SJSA1 (cell line): ENCODE measurements at regions not wholly inside any gene's neighbourhood (a gene's known extent, or its start where the extent isn't known, plus 50 kb on each side); places are given as distances from the start of the nearest gene placed in this dataset.
"Not testable (repeated sequence)": the region's sequence is repeated elsewhere in the genome, so short reads cannot be mapped to it uniquely, and the experiment has no call there.

Experiments
- DNase-seq, 2 experiments: peaks; one replicate each; pipeline ENCODE4 v3.0.0-alpha.2; 2015 to 2020; ENCODE audit warnings: low spot score in 2 of 2, low read depth in 1 of 2
- H3K27ac ChIP-seq: fragments of 250-450 bp; sonication (Bioruptor Pico); 2 replicates; pipeline ENCODE4 v1.5.1; 2020; ENCODE audit warnings: mild to moderate bottlenecking, moderate library complexity
- H3K27me3 ChIP-seq: fragments of 250-450 bp; sonication (Bioruptor Pico); replicated peaks from 2 replicates; pipeline ENCODE4 v1.5.1; 2020; ENCODE audit warnings: mild to moderate bottlenecking, moderate library complexity
- H3K36me3 ChIP-seq: fragments of 250-450 bp; sonication (Bioruptor Pico); 2 replicates; pipeline ENCODE4 v1.5.1; 2020; ENCODE audit warnings: mild to moderate bottlenecking
- H3K4me1 ChIP-seq: fragments of 250-450 bp; sonication (Bioruptor Pico); replicated peaks from 2 replicates; pipeline ENCODE4 v1.6.1; 2021; ENCODE audit warnings: mild to moderate bottlenecking
- H3K4me3 ChIP-seq: fragments of 250-450 bp; sonication (Bioruptor Pico); 2 replicates; pipeline ENCODE4 v1.5.1; 2020; ENCODE audit warnings: mild to moderate bottlenecking
- H3K9me3 ChIP-seq: fragments of 250-450 bp; sonication (Bioruptor Pico); replicated peaks from 2 replicates; pipeline ENCODE4 v1.5.1; 2020; ENCODE audit warnings: mild to moderate bottlenecking

GRCh38 chr7:81308643-81309322 lies 389.9 kb upstream of the SEMA3C start:
- no peak overlapping the region for H3K4me3 ChIP-seq
- peaks cover 8% of the 10 kb centered on the region; the same call in 1 of the 2 replicates for H3K4me1 ChIP-seq
- no peaks in the 10 kb centered on the region for H3K9me3 ChIP-seq
- no peak for DNase-seq
- H3K27ac ChIP-seq: no peak overlapping the region
- no peaks in the 10 kb centered on the region for H3K36me3 ChIP-seq
- no peaks in the 10 kb centered on the region for H3K27me3 ChIP-seq

GRCh38 chr7:81301815-81302214 lies 383.0 kb upstream of the SEMA3C start:
- no peaks in the 10 kb centered on the region for H3K36me3 ChIP-seq
- no peaks in the 10 kb centered on the region for H3K9me3 ChIP-seq
- no peaks in the 10 kb centered on the region for H3K27me3 ChIP-seq
- no peak for DNase-seq
- no peak overlapping the region for H3K27ac ChIP-seq
- peaks cover 14% of the 10 kb centered on the region for H3K4me1 ChIP-seq
- no peak overlapping the region for H3K4me3 ChIP-seq

GRCh38 chr7:81300753-81301152 lies 381.9 kb upstream of the SEMA3C start:
- Histone ChIP-seq H3K36me3 (no peaks in the 10 kb centered on the region), H3K4me3 (no peak overlapping the region), H3K27ac (no peak overlapping the region), H3K9me3 (no peaks in the 10 kb centered on the region), H3K27me3 (no peaks in the 10 kb centered on the region), H3K4me1 (peaks cover 14% of the 10 kb centered on the region)
- DNase-seq: no peak

GRCh38 chr7:81299711-81300110 lies 380.9 kb upstream of the SEMA3C start:
- Histone ChIP-seq H3K4me1 (peaks cover 14% of the 10 kb centered on the region), H3K27me3 (no peaks in the 10 kb centered on the region), H3K9me3 (no peaks in the 10 kb centered on the region), H3K27ac (no peak overlapping the region), H3K36me3 (no peaks in the 10 kb centered on the region), H3K4me3 (no peak overlapping the region)
- DNase-seq: no peak

- Histone ChIP-seq H3K36me3 (no peaks in the 10 kb centered on the region), H3K9me3 (no peaks in the 10 kb centered on the region), H3K27ac (no peak overlapping the region), H3K4me3 (no peak overlapping the region), H3K4me1 (peaks cover 14% of the 10 kb centered on the region), H3K27me3 (no peaks in the 10 kb centered on the region)
- DNase-seq: peak in 1 of 2 experiments; percentile 71
Observed at GRCh38 chr7:81298951-81299666, 380.3 kb upstream of the SEMA3C start.

GRCh38 chr7:81297317-81297716 lies 378.5 kb upstream of the SEMA3C start:
- H3K36me3 ChIP-seq: no peaks in the 10 kb centered on the region
- H3K27ac ChIP-seq: no peak overlapping the region
- no peak overlapping the region for H3K4me3 ChIP-seq
- H3K4me1 ChIP-seq: peaks cover 14% of the 10 kb centered on the region
- H3K9me3 ChIP-seq: no peaks in the 10 kb centered on the region
- no peaks in the 10 kb centered on the region for H3K27me3 ChIP-seq
- DNase-seq: no peak

GRCh38 chr7:81296726-81297125 lies 377.9 kb upstream of the SEMA3C start:
- Histone ChIP-seq H3K27ac (no peak overlapping the region), H3K4me3 (no peak overlapping the region), H3K9me3 (no peaks in the 10 kb centered on the region), H3K36me3 (no peaks in the 10 kb centered on the region), H3K4me1 (peaks cover 14% of the 10 kb centered on the region), H3K27me3 (no peaks in the 10 kb centered on the region)
- no peak for DNase-seq

GRCh38 chr7:81294897-81295515 lies 376.2 kb upstream of the SEMA3C start:
- Histone ChIP-seq H3K27me3 (no peaks in the 10 kb centered on the region), H3K4me3 (no peak overlapping the region), H3K36me3 (no peaks in the 10 kb centered on the region), H3K9me3 (no peaks in the 10 kb centered on the region), H3K27ac (no peak overlapping the region), H3K4me1 (peaks cover 13% of the 10 kb centered on the region)
- DNase-seq: no peak

GRCh38 chr7:81293806-81294205 lies 375.0 kb upstream of the SEMA3C start:
- Histone ChIP-seq H3K27ac (no peak overlapping the region), H3K27me3 (no peaks in the 10 kb centered on the region), H3K4me3 (no peak overlapping the region), H3K4me1 (peaks cover under 1% of the 10 kb centered on the region), H3K36me3 (no peaks in the 10 kb centered on the region), H3K9me3 (no peaks in the 10 kb centered on the region)
- no peak for DNase-seq

GRCh38 chr7:81286754-81287153 lies 367.9 kb upstream of the SEMA3C start:
- not testable (repeated sequence) for H3K36me3 ChIP-seq, H3K4me3 ChIP-seq, H3K27me3 ChIP-seq, H3K9me3 ChIP-seq, DNase-seq, H3K27ac ChIP-seq
- peaks cover 11% of the 10 kb centered on the region for H3K4me1 ChIP-seq

- no peak overlapping the region for H3K4me3 ChIP-seq
- DNase-seq: peak in 1 of 2 experiments; percentile 93
- H3K36me3 ChIP-seq: no peaks in the 10 kb centered on the region
- peaks cover 11% of the 10 kb centered on the region for H3K4me1 ChIP-seq
- peak overlapping the region; percentile 23 for H3K27ac ChIP-seq
- no peaks in the 10 kb centered on the region for H3K9me3 ChIP-seq
- no peaks in the 10 kb centered on the region for H3K27me3 ChIP-seq
Observed at GRCh38 chr7:81285142-81285871, 366.5 kb upstream of the SEMA3C start.

GRCh38 chr7:81284576-81284975 lies 365.7 kb upstream of the SEMA3C start:
- Histone ChIP-seq H3K36me3 (no peaks in the 10 kb centered on the region), H3K4me1 (peaks cover 11% of the 10 kb centered on the region), H3K9me3 (no peaks in the 10 kb centered on the region), H3K27me3 (no peaks in the 10 kb centered on the region), H3K27ac (peak overlapping the region; percentile 23), H3K4me3 (no peak overlapping the region)
- peak in 1 of 2 experiments; percentile 75 for DNase-seq

GRCh38 chr7:81280531-81280930 lies 361.7 kb upstream of the SEMA3C start:
- no peak for DNase-seq
- H3K4me1 ChIP-seq: peaks cover 11% of the 10 kb centered on the region
- no peak overlapping the region for H3K4me3 ChIP-seq
- H3K27me3 ChIP-seq: no peaks in the 10 kb centered on the region
- no peaks in the 10 kb centered on the region for H3K9me3 ChIP-seq
- H3K36me3 ChIP-seq: no peaks in the 10 kb centered on the region
- H3K27ac ChIP-seq: no peak overlapping the region

- no peaks in the 10 kb centered on the region for H3K9me3 ChIP-seq
- no peak for DNase-seq
- no peak overlapping the region for H3K4me3 ChIP-seq
- no peaks in the 10 kb centered on the region for H3K36me3 ChIP-seq
- H3K27ac ChIP-seq: no peak overlapping the region
- H3K4me1 ChIP-seq: no peaks in the 10 kb centered on the region
- no peaks in the 10 kb centered on the region for H3K27me3 ChIP-seq
Observed at GRCh38 chr7:81277691-81278090, 358.8 kb upstream of the SEMA3C start.
